RWPE2 (cell line): ENCODE measurements at regions not wholly inside any gene's neighbourhood (a gene's known extent, or its start where the extent isn't known, plus 50 kb on each side); places are given as distances from the start of the nearest gene placed in this dataset.
"Not testable (repeated sequence)": the region's sequence is repeated elsewhere in the genome, so short reads cannot be mapped to it uniquely, and the experiment has no call there.

ENCODE experiments used
- ATAC-seq: fragments of 200-7000 bp; cut with Tn5 transposase; 3 replicates; pipeline ENCODE4 v1.9.1; 2021; ENCODE audit warnings: low read depth
- DNase-seq: peaks from one replicate; pipeline ENCODE4 v3.0.0-alpha.2; 2020; ENCODE audit warnings: low spot score
- H3K27ac ChIP-seq: fragments of 450-650 bp; 2 replicates; pipeline ENCODE4 v1.5.1; 2017; ENCODE audit warnings: mild to moderate bottlenecking; ENCODE audit not compliant: poor library complexity, severe bottlenecking
- H3K27me3 ChIP-seq: fragments of 250-450 bp; sonication (Bioruptor Pico); 2 replicates; pipeline ENCODE4 v1.5.1; 2021; ENCODE audit warnings: mild to moderate bottlenecking, moderate library complexity; ENCODE audit not compliant: insufficient read depth, poor library complexity, severe bottlenecking
- H3K36me3 ChIP-seq: fragments of 250-450 bp; sonication (Bioruptor Pico); 2 replicates; pipeline ENCODE4 v1.5.1; 2020; ENCODE audit warnings: low read depth, mild to moderate bottlenecking, moderate library complexity
- H3K4me1 ChIP-seq: fragments of 250-450 bp; sonication (Bioruptor Pico); 2 replicates; pipeline ENCODE4 v1.5.1; 2021; ENCODE audit warnings: mild to moderate bottlenecking, moderate library complexity; ENCODE audit not compliant: insufficient read depth, poor library complexity, severe bottlenecking
- H3K4me3 ChIP-seq: fragments of 250-450 bp; sonication (Bioruptor Pico); 2 replicates; pipeline ENCODE4 v1.5.1; 2021; ENCODE audit warnings: mild to moderate bottlenecking, moderate library complexity; ENCODE audit not compliant: severe bottlenecking
- H3K9me3 ChIP-seq: fragments of 250-450 bp; sonication (Bioruptor Pico); 2 replicates; pipeline ENCODE4 v1.5.1; 2021; ENCODE audit warnings: mild to moderate bottlenecking, moderate library complexity; ENCODE audit not compliant: severe bottlenecking
- CTCF ChIP-seq: fragments of 450-650 bp; IDR thresholded peaks from one replicate; pipeline ENCODE4 v1.5.1; 2017; ENCODE audit warnings: mild to moderate bottlenecking, moderate library complexity; ENCODE audit not compliant: poor library complexity, severe bottlenecking

GRCh38 chr3:103271575-103271974 lies 836.8 kb downstream of the ZPLD1 start:
- Histone ChIP-seq H3K4me1 (no peaks in the 10 kb centered on the region), H3K27me3 (no peaks in the 10 kb centered on the region), H3K36me3 (no peaks in the 10 kb centered on the region), H3K9me3 (no peaks in the 10 kb centered on the region), H3K27ac (no peak overlapping the region), H3K4me3 (no peak overlapping the region)
- no peak for DNase-seq
- no peak for ATAC-seq
- TF ChIP-seq CTCF: no peak

GRCh38 chr3:103295974-103296570 lies 861.3 kb downstream of the ZPLD1 start:
- H3K27ac ChIP-seq: no peak overlapping the region
- H3K4me3 ChIP-seq: no peak overlapping the region
- H3K36me3 ChIP-seq: no peaks in the 10 kb centered on the region
- H3K4me1 ChIP-seq: no peaks in the 10 kb centered on the region
- no peaks in the 10 kb centered on the region for H3K27me3 ChIP-seq
- no peak for DNase-seq
- H3K9me3 ChIP-seq: no peaks in the 10 kb centered on the region
- TF ChIP-seq CTCF: peak; percentile 62
- ATAC-seq: no peak

- not testable (repeated sequence) for H3K36me3 ChIP-seq, H3K4me3 ChIP-seq, ATAC-seq, H3K4me1 ChIP-seq, H3K27me3 ChIP-seq, DNase-seq, H3K9me3 ChIP-seq, H3K27ac ChIP-seq
Observed at GRCh38 chr3:103297502-103297901, 862.7 kb downstream of the ZPLD1 start.

GRCh38 chr3:103306104-103306503 lies 871.3 kb downstream of the ZPLD1 start:
- TF ChIP-seq CTCF: no peak
- no peaks in the 10 kb centered on the region for H3K9me3 ChIP-seq
- H3K27me3 ChIP-seq: no peaks in the 10 kb centered on the region
- no peaks in the 10 kb centered on the region for H3K4me1 ChIP-seq
- H3K27ac ChIP-seq: no peak overlapping the region
- no peaks in the 10 kb centered on the region for H3K36me3 ChIP-seq
- DNase-seq: no peak
- no peak overlapping the region for H3K4me3 ChIP-seq
- no peak for ATAC-seq

- Histone ChIP-seq H3K27ac (no peak overlapping the region), H3K36me3 (no peaks in the 10 kb centered on the region), H3K27me3 (no peaks in the 10 kb centered on the region), H3K4me3 (no peak overlapping the region), H3K9me3 (no peaks in the 10 kb centered on the region), H3K4me1 (no peaks in the 10 kb centered on the region)
- DNase-seq: no peak
- no peak for TF ChIP-seq CTCF
- ATAC-seq: no peak; the same call in 2 of the 3 replicates
Observed at GRCh38 chr3:103308921-103309320, 874.1 kb downstream of the ZPLD1 start.
